Neural progenitor cell (in vitro differentiated cells): ENCODE measurements at regions not wholly inside any gene's neighbourhood (a gene's known extent, or its start where the extent isn't known, plus 50 kb on each side); places are given as distances from the start of the nearest gene placed in this dataset.
"Not testable (repeated sequence)": the region's sequence is repeated elsewhere in the genome, so short reads cannot be mapped to it uniquely, and the experiment has no call there.

Experiments
- DNase-seq: peaks from one replicate; pipeline ENCODE4 v3.0.0-alpha.2; 2016; ENCODE audit warnings: low spot score
- H2AFZ ChIP-seq: fragments of 200-600 bp; sonication (generic); replicated peaks from 2 replicates; pipeline ENCODE4 v1.6.1; 2016; ENCODE audit warnings: antibody characterized with exemption
- H3F3A ChIP-seq: fragments of 200-600 bp; sonication (generic); 2 replicates; pipeline ENCODE4 v1.6.1; 2016; ENCODE audit warnings: antibody characterized with exemption, low read depth
- H3K27ac ChIP-seq: fragments of 200-600 bp; sonication (generic); 2 replicates; pipeline ENCODE4 v1.5.1; 2016; ENCODE audit warnings: mild to moderate bottlenecking
- H3K27me3 ChIP-seq: fragments of 200-600 bp; sonication (generic); 2 replicates; pipeline ENCODE4 v1.6.1; 2016; ENCODE audit warnings: mild to moderate bottlenecking, moderate library complexity
- H3K36me3 ChIP-seq: fragments of 200-600 bp; sonication (generic); 2 replicates; pipeline ENCODE4 v1.5.1; 2016
- H3K4me1 ChIP-seq: fragments of 200-600 bp; sonication (generic); 2 replicates; pipeline ENCODE4 v1.6.1; 2016; ENCODE audit warnings: mixed run types
- H3K4me2 ChIP-seq: fragments of 200-600 bp; sonication (generic); 2 replicates; pipeline ENCODE4 v1.6.1; 2016
- H3K4me3 ChIP-seq: fragments of 200-600 bp; sonication (generic); 2 replicates; pipeline ENCODE4 v1.5.1; 2016
- H3K79me2 ChIP-seq: fragments of 200-600 bp; sonication (generic); 2 replicates; pipeline ENCODE4 v1.6.1; 2016; ENCODE audit warnings: low read depth
- H3K9ac ChIP-seq: fragments of 200-600 bp; sonication (generic); 2 replicates; pipeline ENCODE4 v1.6.1; 2016
- H3K9me3 ChIP-seq: fragments of 200-600 bp; sonication (generic); 2 replicates; pipeline ENCODE4 v1.5.1; 2016; ENCODE audit warnings: low read depth
- H4K20me1 ChIP-seq: fragments of 200-600 bp; sonication (generic); 2 replicates; pipeline ENCODE4 v1.6.1; 2016; ENCODE audit warnings: low read depth
- H3K27ac Mint-ChIP-seq: 3 replicates; pipeline ENCODE4 v1.8.0; 2021; ENCODE audit warnings: mixed read lengths
- H3K27me3 Mint-ChIP-seq: 2 replicates; pipeline ENCODE4 v1.8.0; 2022; ENCODE audit warnings: low read depth, mild to moderate bottlenecking, inconsistent platforms, moderate library complexity, mixed read lengths; ENCODE audit not compliant: insufficient read depth
- H3K36me3 Mint-ChIP-seq: 3 replicates; pipeline ENCODE4 v1.8.0; 2021; ENCODE audit warnings: mixed read lengths
- H3K4me1 Mint-ChIP-seq: 3 replicates; pipeline ENCODE4 v1.8.0; 2021; ENCODE audit warnings: mixed read lengths
- H3K4me3 Mint-ChIP-seq: 3 replicates; pipeline ENCODE4 v1.8.0; 2021; ENCODE audit warnings: mild to moderate bottlenecking, moderate library complexity, mixed read lengths
- H3K9me3 Mint-ChIP-seq: 3 replicates; pipeline ENCODE4 v1.8.0; 2020; ENCODE audit warnings: mixed read lengths
- CTCF ChIP-seq: fragments of 200-600 bp; sonication (generic); IDR thresholded peaks from 2 replicates; pipeline ENCODE4 v1.5.1; 2017; ENCODE audit warnings: antibody characterized with exemption, mild to moderate bottlenecking
- EZH2 ChIP-seq: fragments of 200-600 bp; sonication (generic); IDR thresholded peaks from 2 replicates; pipeline ENCODE4 v1.6.1; 2017; ENCODE audit warnings: antibody characterized with exemption, mild to moderate bottlenecking, moderate library complexity
- EZH2phosphoT487 ChIP-seq: fragments of 200-600 bp; sonication (generic); IDR thresholded peaks from 2 replicates; pipeline ENCODE4 v1.6.1; 2017; ENCODE audit warnings: antibody characterized with exemption

- Histone ChIP-seq H3K4me1 (no peaks in the 10 kb centered on the region), H3K27me3 (no peaks in the 10 kb centered on the region), H3K4me3 (no peak overlapping the region), H3K9ac (no peak overlapping the region), H3K4me2 (no peak overlapping the region), H3K79me2 (no peaks in the 10 kb centered on the region), H3F3A (no peaks in the 10 kb centered on the region), H3K27ac (no peak overlapping the region), H3K36me3 (no peaks in the 10 kb centered on the region), H3K9me3 (no peaks in the 10 kb centered on the region), H4K20me1 (no peaks in the 10 kb centered on the region), H2AFZ (no peak overlapping the region)
- TF ChIP-seq EZH2phosphoT487 (no peak), EZH2 (no peak), CTCF (no peak)
- no peak for DNase-seq
- no peak overlapping the region for H3K4me3 Mint-ChIP-seq
- H3K27ac Mint-ChIP-seq = no peak overlapping the region
- peaks cover 3% of the 10 kb centered on the region for H3K27me3 Mint-ChIP-seq
- peaks cover 20% of the 10 kb centered on the region for H3K9me3 Mint-ChIP-seq
- H3K36me3 Mint-ChIP-seq = no peaks in the 10 kb centered on the region
- no peaks in the 10 kb centered on the region for H3K4me1 Mint-ChIP-seq
These were observed 1706.7 kb downstream of the SUCLG1 start for GRCh38 chr2:82752396-82752795.

GRCh38 chr2:82748653-82749052 is 1710.4 kb downstream of the SUCLG1 start:
- no peak for DNase-seq
- Mint-ChIP-seq H3K36me3 (no peaks in the 10 kb centered on the region), H3K4me3 (no peak overlapping the region)

GRCh38 chr2:82740527-82740926 is 1718.6 kb downstream of the SUCLG1 start:
- no peak overlapping the region for H3K4me3 Mint-ChIP-seq
- H3K27ac Mint-ChIP-seq = no peak overlapping the region

More at GRCh38 chr2:82748653-82749052, 1710.4 kb downstream of the SUCLG1 start:
- Mint-ChIP-seq H3K4me1 (no peaks in the 10 kb centered on the region), H3K27me3 (peaks cover 3% of the 10 kb centered on the region), H3K9me3 (peaks cover 20% of the 10 kb centered on the region), H3K27ac (no peak overlapping the region)
- no peaks in the 10 kb centered on the region for H3K79me2 ChIP-seq
- TF ChIP-seq EZH2 = no peak
- TF ChIP-seq EZH2phosphoT487 = no peak
- TF ChIP-seq CTCF = no peak
- H3K9me3 ChIP-seq = no peaks in the 10 kb centered on the region
- no peaks in the 10 kb centered on the region for H4K20me1 ChIP-seq
- H3K27me3 ChIP-seq = no peaks in the 10 kb centered on the region
- H2AFZ ChIP-seq = no peak overlapping the region
- H3K36me3 ChIP-seq = no peaks in the 10 kb centered on the region
- H3K4me3 ChIP-seq = no peak overlapping the region
- no peak overlapping the region for H3K27ac ChIP-seq
- H3F3A ChIP-seq = no peaks in the 10 kb centered on the region
- no peak overlapping the region for H3K9ac ChIP-seq
- no peaks in the 10 kb centered on the region for H3K4me1 ChIP-seq
- H3K4me2 ChIP-seq = no peak overlapping the region

GRCh38 chr2:82737965-82738364 is 1721.1 kb downstream of the SUCLG1 start:
- H3K79me2 ChIP-seq, H3K36me3 Mint-ChIP-seq, H3K27ac Mint-ChIP-seq, H3K9me3 Mint-ChIP-seq, H4K20me1 ChIP-seq, H3K9me3 ChIP-seq, H3K4me1 Mint-ChIP-seq, H2AFZ ChIP-seq, H3K27me3 Mint-ChIP-seq, H3K27ac ChIP-seq, H3K4me2 ChIP-seq, H3K4me3 Mint-ChIP-seq, H3F3A ChIP-seq, H3K9ac ChIP-seq, H3K36me3 ChIP-seq, DNase-seq, H3K4me1 ChIP-seq, H3K4me3 ChIP-seq, H3K27me3 ChIP-seq: not testable (repeated sequence)

More at GRCh38 chr2:82740527-82740926, 1718.6 kb downstream of the SUCLG1 start:
- no peak overlapping the region for H3K4me2 ChIP-seq
- no peak overlapping the region for H3K4me3 ChIP-seq
- H3K4me1 Mint-ChIP-seq = no peaks in the 10 kb centered on the region
- TF ChIP-seq EZH2 = no peak
- TF ChIP-seq CTCF = no peak
- no peak for TF ChIP-seq EZH2phosphoT487
- H3K9me3 Mint-ChIP-seq = no peaks in the 10 kb centered on the region
- no peaks in the 10 kb centered on the region for H3K79me2 ChIP-seq
- no peak overlapping the region for H3K9ac ChIP-seq
- H3K36me3 ChIP-seq = no peaks in the 10 kb centered on the region
- H2AFZ ChIP-seq = no peak overlapping the region
- no peaks in the 10 kb centered on the region for H3K27me3 Mint-ChIP-seq
- no peaks in the 10 kb centered on the region for H3K27me3 ChIP-seq
- H3K27ac ChIP-seq = no peak overlapping the region
- no peaks in the 10 kb centered on the region for H3K4me1 ChIP-seq
- no peaks in the 10 kb centered on the region for H3F3A ChIP-seq
- no peaks in the 10 kb centered on the region for H3K36me3 Mint-ChIP-seq
- H4K20me1 ChIP-seq = no peaks in the 10 kb centered on the region
- DNase-seq = no peak
- no peaks in the 10 kb centered on the region for H3K9me3 ChIP-seq
